Fibroblast of the aortic adventitia (primary cell): ENCODE measurements at regions not wholly inside any gene's neighbourhood (a gene's known extent, or its start where the extent isn't known, plus 50 kb on each side); places are given as distances from the start of the nearest gene placed in this dataset.

Source experiments
- DNase-seq: peaks from one replicate; pipeline ENCODE4 v3.0.0-alpha.2; 2010; ENCODE audit warnings: low read depth
- H3K4me3 ChIP-seq: 2 replicates; pipeline ENCODE4 v1.5.1; 2011; ENCODE audit warnings: low read depth, mild to moderate bottlenecking, control low read depth, low read length, moderate library complexity
- CTCF ChIP-seq: IDR thresholded peaks from 2 replicates; pipeline ENCODE4 v1.5.1; 2011; ENCODE audit warnings: mild to moderate bottlenecking, low read length, control low read depth, inconsistent platforms; ENCODE audit not compliant: insufficient read depth

DNA sequence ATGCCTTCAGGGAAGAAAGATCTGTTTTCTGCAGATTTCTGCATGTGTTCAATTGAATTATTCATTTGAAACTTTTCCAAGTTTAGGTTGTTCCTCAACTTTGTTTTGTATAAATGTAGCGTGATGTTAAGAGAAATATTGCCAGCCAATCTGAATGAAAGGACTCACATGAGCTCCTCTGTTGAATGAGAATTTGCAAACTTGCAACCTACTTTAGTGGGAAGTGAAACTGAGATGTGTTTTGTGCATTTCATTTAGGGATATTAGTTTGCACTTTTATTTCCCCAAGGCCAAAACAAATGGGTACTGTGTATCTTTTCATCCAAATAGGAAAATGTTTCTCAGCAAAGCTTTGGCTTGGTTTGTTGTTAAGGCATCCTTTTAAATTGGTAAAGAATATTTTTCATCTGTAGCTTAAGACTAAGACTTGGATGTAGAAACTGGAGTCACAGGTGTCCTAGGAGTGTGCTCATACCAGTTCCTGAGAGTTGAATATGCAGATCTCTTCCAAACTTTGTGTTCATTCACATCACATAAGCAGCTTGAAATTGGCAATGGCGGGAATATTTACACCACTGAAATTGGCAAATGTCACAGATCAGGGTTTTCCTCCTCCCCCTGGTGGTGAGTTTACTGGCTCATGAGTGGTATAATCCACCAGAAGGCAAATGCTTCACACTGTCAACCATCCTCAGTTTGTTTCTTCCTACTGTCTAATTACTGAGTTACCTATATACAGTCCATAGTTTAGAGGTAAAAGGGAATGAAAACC, 193.6 kb upstream of the BANK1 start:
- peak; percentile 10 for TF ChIP-seq CTCF
- no peak overlapping the region for H3K4me3 ChIP-seq
- no peak for DNase-seq

DNA sequence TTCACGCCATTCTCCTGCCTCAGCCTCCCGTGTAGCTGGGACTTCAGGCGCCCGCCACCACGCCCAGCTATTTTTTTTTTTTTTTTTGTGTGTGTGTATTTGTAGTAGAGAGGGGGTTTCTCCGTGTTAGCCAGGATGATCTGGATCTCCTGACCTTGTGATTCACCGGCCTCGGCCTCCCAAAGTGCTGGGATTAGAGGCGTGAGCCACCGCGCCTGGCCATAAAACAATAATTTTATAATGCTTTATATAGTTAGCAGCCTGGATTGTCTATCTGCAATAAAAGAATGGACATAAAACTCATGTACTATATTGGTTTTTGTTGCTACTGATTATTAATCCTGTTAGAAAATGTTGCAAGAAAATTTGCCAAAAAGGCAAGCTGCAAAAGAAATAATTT, 195.9 kb upstream of the BANK1 start:
- no peak for DNase-seq
- TF ChIP-seq CTCF, result no peak
- no peak overlapping the region for H3K4me3 ChIP-seq

DNA sequence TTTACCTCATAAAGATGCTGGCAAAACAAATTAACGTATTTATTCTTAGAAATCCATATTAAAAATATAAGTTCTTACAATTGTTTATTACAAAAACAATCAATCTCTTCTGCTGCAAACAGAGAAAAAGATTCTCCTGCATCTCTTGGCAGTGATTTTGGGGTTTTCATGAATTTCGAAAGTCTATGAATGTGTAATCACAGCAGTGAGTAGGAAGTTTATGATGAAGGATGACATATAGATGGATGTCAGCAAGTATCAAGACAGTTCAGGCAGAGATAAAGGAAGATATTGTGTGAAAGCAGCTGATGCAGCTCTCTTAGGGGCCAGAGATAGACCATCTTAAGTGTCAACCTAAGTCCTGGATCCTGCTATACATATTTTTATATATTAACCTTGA, 196.9 kb upstream of the BANK1 start:
- DNase-seq, result no peak
- no peak overlapping the region for H3K4me3 ChIP-seq
- TF ChIP-seq CTCF, result no peak

- H3K4me3 ChIP-seq, result no peak overlapping the region
- TF ChIP-seq CTCF, result no peak
- peak; percentile 19 for DNase-seq
Observed at GRCh38 chr4:101584306-101584705, 206.2 kb upstream of the BANK1 start.

GRCh38 chr4:101563126-101563525, 215.8 kb upstream of the PPP3CA start:
- peak; percentile 4 for DNase-seq
- H3K4me3 ChIP-seq, result no peak overlapping the region
- no peak for TF ChIP-seq CTCF

DNA sequence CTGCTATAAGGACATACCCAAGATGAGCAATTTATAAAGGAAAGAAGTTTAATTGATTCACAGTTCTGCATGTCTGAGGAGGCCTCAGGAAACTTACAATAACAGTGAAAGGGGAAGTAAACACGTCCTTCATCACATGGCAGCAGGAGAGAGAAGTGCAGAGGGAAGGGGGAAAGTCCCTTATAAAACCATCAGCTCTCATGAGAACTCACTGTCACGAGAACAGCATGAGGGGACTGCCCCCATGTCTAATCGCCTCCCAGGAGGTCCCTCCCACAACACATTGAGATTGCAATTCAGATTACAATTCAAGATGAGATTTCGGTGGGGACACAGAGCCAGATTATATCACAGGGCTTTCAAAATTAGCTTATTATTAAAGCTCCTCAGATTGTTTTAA, 209.5 kb upstream of the PPP3CA start:
- DNase-seq, result no peak
- no peak overlapping the region for H3K4me3 ChIP-seq
- TF ChIP-seq CTCF, result no peak
